DMS79 treated with DMSO at 0.1 percent for 48 hours (cell line): ENCODE measurements at regions not wholly inside any gene's neighbourhood (a gene's known extent, or its start where the extent isn't known, plus 50 kb on each side); places are given as distances from the start of the nearest gene placed in this dataset.
"Not testable (repeated sequence)": the region's sequence is repeated elsewhere in the genome, so short reads cannot be mapped to it uniquely, and the experiment has no call there.

Experiments
- DNase-seq: peaks from one replicate; lab custom pipeline; 2025; lab: John Stamatoyannopoulos, UW

DNA sequence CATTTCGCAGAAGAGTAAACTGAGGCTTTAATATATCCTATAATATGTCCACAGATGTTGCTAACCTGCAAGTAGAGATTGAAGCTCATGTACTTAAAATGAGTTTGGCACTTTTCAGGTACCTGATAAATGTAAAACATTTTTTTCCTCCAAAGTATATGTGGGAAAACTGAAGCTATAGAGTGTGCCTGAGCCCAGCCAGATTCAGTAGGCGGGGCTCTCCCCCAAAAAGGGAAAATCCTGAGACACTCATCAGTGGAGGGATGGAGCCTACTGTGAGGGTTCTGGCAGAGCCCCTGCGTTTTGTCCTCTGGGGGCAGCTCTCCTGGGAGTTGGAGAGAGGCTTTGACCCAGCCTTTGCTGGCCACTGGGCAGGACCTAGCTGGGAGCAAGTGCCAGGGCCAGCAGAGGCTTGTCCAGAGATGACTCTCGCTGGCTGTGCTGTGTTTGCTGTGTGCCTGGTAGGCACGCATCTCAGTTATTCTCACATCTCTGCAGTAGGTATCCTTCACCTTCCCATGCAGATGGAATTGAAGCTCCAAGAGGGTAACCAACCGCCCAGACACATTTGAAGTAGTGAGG is 81.1 kb upstream of the SPRY4 start:
- no peak for DNase-seq

DNA sequence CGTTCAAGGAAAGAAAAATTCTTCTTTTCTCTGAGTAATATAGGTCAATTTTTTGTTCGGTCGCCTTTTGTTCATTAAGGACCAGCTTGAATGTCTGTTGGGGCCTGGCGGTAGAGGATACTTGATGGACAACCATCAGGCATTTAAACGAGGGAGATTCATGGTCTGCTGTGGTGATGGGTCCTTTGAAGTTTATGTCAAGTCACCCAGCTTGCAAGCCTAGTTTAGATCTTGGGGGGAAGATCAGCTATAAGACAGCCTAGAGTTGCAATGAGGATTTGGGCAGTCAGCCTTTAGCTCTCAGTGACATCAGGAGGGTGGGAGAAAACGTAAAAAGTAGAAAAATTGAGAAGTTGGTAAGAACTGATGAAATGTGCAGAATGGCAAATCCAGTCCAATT is 80.2 kb upstream of the SPRY4 start:
- DNase-seq = no peak

DNA sequence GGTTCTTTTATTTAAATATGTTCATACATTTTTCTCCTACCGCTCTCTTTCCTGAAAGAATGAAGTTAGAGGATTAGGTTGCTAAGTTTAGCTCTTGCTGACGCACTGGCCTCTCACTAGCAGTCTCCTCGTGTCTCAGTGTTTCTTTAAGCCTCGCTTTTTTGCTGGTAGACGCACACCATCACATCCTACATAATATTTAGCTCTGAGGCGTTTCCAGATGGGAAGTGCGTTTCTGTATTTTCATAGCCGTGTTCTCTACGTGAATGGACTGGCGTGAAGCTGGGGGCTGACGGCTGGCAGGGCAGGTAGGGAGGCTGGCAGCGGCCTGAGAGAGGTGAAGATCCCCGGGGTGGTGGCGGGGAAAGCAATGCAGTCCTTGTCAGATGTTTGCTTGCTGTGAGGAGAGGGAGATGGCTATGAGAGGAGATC is 79.2 kb upstream of the SPRY4 start:
- DNase-seq = no peak

DNA sequence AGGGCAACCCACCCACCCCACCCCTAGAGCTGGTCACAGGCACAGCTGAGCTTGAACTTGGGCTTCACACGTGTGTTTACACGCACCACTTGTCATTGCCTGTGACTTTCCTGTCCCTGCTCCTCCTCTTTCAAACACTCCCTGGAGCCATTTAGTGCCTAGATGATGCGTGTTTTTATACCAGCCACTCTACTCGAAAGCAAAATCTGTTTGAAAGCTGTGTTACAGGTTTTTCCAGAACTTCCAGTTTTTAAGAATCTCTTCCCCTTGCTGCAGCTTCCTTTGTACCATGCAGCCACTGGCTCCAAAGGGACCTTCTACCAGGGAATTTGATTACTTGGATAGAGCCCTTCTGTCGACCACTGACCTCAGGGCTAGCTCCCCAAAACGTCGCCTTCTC is 78.8 kb upstream of the SPRY4 start:
- DNase-seq = peak; percentile 17

DNA sequence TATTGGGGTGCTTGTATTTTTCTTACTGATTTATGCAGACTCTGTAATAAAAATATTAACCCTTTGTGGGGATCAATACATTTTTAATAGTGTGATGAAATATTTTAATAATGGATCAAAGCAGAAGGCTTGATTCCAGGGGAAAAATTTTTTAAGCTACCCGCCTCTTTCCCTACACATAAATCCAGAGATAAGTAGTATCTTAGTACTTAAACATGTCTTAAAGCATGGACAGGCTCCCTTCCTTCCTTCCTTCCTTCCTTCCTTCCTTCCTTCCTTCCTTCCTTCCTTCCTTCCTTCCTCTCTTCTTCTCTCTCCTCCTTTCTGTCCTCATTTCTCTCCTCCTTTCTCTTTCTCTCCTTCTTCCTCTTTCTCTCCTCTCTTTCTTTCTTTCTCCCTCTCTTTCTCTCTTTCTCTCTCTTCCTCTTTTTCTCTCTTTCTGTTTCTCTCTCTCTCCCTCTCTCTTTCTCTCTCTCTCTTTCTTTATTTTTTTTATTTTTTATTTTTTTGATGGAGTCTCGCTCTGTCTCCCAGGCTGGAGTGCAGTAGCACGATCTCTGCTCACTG is 78.0 kb upstream of the SPRY4 start:
- no peak for DNase-seq

DNA sequence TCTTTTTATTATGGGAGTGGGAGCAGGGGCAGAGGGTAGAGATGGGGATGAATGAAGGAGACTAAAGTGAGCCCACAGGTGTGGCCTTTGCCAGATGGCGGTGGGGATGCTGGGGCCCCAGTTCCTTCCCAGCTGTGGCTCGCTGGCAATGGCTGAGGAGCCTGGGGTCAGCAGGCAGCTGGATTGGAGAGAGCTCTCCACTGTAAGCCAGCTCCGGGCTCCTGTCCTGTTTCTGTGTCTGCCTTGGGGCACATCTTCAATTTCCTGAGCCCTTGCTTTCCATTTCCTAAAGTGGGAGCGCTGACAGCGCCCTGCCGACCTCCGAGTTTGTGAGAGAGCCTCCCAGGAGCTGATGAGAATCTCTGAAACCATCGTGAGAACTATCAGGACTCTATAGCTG is 75.6 kb upstream of the SPRY4 start:
- no peak for DNase-seq

DNA sequence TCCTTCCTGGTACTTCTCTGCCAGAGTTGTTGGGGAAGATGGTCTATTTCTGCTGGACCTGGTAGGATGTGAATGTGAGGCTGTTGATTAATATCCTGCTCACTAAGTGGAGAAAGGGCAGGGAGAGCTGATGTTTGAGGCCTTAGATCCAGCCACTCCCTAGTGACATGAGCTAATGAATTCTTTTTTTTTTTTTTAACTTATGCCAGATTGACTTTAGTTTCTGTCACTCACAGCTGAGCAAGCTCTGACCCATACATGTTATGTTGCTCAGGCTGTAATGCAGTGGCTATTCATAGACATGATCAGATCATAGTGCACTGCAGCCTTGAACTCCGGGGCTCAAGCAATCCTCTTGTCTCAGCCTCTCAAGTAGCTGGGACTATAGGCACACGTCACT is 75.1 kb upstream of the SPRY4 start:
- no peak for DNase-seq

DNA sequence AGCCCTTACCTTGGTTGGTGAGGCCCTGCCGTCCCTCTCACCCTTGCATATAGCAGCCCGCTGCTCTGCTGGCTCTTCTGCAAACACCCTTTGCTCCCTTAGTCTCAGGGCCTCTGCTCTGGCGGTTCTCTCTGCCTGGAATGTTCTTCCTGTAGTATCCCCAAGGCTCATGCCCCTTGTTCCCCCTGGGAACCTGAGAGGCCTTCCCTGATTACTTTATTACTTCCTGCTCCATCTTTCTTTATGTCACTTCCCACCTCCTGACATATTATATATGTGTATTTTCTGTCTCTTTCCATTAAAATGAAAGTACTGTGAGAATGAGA is 73.9 kb upstream of the SPRY4 start:
- no peak for DNase-seq

DNA sequence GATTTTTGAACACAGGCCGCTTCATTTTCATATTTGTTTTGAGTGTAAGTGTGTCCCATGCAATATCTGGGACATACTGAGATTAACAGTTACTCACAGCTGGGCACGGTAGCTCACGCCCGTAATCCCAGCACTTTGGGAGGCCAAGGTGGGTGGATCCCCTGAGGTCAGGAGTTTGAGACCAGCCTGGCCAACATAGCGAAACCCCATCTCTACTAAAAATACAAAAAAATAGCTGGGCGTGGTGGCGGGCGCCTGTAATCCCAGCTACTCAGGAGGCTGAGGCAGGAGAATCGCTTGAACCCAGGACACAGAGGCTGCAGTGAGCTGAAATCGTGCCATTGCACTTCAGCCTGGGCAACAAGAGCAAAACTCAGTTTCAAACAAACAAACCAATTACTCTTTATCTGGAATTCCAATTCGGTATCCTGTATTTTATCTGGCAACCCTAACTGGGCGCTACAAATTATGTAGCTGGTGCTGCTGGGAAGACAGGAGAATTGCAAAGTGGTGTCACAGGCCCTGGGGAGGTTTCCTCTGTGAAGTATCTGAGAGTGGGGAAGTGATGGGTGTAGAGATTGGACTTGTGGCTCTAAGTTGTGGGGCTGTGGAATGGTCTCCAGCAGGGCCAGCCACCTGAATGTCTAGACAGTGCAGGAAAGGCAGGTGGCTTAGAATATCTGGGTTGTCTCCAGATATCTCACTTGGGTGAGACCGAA is 73.3 kb upstream of the SPRY4 start:
- DNase-seq = not testable (repeated sequence)

DNA sequence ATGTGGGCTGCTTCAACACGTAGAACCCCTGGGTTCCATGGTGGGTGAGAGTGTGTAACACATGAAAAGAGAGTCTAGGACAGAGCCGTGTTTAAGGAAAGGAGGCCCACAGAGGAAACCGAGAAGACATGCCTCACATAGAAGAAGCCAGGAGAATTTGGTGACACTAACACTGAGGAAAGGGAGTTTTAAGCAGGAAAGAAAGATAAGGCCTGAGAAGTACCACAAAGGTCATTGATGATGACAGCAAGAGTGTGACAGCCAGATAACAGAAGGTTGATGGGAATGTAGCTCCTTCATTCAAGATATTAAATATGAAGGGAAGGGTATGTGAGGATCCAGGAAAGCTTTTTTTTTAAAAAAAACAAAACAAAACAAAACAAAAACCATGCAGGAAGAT is 72.4 kb upstream of the SPRY4 start:
- DNase-seq = no peak

DNA sequence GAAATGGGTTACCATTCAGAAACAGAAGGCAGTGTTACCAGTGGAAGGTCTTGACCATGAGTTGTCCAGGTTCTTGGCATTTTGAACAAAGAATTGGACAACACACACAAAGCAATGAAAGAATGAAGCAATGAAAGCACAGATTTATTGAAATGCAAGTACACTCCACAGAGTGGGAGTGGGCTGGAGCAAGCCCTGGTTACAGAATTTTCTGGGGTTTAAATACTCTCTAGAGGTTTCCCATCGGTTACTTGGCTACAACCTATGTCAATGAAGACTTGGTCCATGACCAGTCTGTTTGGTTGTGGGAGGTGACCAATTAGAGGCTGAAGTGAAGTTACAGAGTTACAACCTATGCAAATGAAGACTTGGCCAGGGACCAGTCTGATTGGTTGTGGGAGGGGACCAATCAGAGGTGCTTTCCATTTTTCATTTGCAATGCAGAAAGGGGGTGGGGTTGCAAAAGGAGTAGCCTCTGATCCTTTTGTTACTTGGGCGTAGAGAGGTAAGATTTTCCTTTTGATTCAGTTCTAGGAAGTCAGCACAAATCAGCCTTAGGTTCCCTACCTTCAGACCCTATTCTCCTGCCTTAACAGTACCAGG is 71.7 kb upstream of the SPRY4 start:
- DNase-seq = no peak

DNA sequence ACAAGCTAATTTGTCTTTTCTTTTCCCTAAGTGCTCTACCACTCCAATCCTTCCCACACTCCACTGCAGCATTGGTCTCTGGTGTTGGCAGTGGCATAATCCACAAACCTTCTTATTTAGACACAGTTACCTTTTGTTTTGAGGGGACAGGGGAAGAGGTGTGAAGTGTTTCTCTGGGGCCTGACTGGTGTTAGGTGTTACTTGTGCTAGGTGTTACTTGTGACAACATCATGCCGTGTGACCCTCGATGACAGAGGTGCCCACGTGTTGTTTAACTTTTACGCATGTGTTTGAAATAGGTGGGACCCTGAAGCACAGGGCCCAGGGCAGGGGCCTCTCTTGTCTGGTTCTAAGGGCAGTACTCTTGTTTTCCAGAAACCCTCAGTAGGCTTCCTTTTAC is 70.5 kb upstream of the SPRY4 start:
- no peak for DNase-seq

DNA sequence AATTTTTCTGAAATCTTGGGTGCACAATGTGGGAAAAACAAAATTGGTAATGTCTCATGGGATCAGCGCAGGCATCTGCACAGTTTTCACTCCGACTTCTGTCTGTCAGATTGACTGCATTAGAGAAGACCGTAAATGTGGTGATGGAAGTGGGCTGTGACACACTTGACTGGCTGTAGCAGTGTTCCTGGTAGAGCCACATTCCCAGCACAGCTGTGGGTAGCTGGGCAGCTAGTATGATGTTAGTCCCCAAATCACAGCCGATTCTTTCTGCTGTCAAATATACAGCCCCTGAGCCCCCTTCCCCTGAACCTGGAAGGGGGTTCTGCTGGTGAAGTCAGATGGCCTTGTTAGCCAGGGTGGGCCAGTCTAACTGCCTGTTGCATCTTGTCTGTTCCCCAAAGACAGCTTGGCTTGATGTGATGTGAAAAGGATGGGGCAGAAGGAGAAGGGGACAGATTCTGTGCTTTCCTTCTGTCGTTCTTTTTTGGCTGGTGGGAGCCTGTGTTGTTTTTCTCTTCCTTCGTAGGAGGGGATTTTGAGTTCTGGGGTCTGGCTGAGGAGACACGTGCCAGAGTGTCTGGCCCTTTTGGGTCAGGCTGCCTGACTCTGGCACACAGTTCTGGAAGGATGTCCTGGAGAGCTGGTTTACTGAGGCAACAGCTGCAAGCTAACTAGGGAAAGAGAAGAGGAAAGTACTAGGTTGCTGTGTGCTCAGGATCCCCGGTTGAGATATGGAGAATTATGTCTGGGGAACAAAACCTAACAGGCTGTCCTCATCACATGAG is 66.4 kb upstream of the SPRY4 start:
- DNase-seq = no peak

DNA sequence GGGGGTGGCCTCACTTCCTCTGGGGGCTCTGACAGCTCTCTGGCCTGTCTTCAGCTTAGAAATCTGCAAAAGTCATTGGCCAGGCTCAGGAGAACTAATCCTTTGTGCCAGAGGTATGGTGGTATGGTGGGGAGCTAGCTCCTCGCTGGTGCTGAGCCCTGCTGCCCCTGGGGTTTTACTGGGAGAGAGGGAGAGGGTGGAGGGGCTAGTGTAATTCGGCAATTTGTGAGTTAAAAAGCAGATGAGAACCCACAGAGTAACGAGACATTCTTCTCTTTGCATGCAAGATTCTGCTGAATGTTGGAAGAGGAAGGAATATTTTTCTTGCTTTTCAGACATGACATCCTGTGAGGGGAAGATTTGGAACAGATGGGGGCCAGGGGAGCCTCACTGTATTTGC is 65.5 kb upstream of the SPRY4 start:
- no peak for DNase-seq

DNA sequence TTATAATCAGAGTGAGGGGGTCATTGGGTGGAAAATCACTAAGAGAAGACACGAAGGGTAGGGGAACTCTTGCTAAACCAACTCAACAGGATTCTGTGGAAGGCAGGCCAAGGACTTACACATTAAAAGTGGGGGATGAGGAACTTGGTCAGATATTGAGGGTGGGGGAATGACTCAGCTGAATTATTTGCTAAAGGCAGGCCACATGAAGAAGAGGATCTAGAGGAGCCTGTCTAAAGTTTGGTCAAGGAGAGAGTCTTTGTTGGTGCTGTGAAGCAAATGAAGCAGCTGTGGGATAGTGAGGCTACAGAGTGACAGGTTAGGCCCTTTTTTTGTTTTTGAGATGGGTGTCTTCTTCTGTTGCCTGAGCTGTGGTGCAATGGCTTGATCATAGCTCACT is 63.9 kb upstream of the SPRY4 start:
- DNase-seq = no peak

DNA sequence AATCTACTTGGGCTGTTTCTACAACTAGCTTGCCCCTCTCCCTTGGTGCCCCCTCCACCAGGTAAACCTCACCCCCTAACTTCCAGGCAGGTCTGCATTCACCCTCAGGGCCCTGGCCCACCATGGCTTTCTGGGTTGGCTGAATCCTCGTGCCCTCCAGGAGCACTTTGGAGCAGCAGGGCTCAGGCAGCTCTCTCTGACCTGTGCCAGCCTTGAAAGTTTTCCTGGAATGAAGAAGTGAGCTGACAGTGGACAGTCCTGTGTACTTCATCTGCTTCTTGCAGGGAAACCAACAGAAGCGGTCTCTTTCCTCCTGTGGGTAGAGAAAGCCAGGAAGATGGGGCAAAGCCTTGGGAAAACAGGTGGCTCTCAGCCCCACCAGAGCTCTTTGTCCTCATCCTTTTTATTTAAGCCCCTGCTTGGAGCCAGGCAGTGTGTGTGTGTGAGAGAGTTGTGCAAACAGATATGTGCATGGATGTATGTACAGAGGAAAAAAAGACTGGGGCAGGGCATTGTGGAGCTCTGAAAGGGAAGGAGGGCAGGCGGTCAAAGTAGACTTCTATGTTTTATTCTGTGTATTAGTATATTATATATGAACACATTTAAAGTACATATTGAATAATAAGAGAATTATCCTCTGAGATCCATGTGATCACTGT is 62.3 kb upstream of the SPRY4 start:
- no peak for DNase-seq

DNA sequence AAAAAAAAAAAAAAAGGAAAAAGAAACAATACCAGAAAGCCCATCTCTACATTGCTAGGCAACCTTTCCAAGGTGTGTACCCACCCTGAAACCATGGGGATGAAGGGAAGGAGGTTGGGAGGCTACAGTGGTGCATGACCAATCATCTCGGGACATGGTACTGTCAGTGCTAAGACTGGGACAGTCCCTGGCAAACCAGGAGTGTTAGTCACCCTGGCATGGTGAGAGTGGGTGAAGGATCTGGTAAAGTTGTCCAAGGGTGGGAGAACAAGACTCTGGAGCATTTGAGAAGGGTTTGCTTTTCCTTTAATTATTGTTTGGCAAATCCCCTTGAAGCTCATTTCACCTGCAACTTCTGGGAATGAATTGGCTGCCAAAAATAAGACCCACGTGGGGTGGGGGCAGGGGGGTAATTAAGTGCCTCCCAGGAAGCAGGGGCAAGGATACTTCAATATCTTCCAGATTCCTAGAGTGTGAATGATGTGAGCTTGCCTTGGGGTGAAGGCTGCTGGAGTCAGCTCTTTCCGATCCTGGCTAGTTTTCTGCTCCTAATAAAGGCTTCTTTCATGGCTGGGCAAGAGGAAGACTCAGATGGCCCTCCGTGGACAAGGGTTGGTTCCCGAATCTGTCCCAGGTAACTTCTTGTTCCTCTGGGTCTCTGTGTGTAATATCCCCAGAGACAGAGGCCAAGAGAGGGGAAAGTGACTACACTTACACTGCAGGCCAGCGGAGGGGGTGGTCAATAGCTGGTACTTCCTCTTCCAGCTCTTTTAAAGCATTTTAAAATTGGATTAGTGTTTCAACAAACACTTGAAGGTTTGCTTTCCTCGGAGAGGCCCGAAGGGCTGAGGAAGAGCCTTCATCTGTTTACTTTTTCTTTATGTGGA is 61.6 kb upstream of the SPRY4 start:
- DNase-seq = peak; percentile 4

DNA sequence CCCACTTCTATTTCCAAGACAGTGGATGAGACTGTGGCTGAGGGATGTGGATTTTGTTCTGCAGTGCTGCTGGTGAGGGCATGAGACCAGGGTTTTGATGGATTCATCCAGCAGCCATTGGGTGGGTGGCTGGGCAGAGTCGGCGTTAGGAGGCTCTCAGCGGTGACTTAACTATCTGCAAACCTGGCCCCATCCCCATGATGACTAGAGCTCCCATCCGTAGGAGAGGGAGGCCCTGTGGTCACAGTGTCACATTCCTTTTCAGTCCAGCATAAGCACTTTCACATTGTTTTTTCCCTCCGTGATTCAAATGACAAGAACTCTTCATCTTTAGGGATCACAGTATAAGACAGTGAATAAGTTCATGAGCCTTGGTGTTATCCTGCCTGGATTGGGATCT is 60.4 kb upstream of the SPRY4 start:
- DNase-seq = no peak

DNA sequence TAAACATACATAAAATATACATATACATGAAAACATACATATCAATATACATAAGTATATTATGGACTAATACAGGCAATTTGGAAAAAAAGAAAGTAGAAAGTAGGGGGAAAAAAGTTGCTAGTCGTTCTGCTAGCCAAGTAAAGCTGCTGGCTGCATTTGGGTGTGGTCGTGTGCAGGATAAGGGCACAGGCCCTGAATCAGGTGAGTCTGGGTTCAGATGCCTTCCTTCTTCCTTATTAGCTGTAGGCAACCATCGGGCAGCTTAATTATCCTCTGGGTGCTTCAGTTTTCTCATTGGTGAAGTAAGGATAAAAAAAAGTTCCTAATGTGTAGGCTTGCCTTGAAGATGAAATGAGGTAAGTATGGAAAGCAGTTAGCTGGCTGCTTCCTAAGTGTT is 59.2 kb upstream of the SPRY4 start:
- no peak for DNase-seq

DNA sequence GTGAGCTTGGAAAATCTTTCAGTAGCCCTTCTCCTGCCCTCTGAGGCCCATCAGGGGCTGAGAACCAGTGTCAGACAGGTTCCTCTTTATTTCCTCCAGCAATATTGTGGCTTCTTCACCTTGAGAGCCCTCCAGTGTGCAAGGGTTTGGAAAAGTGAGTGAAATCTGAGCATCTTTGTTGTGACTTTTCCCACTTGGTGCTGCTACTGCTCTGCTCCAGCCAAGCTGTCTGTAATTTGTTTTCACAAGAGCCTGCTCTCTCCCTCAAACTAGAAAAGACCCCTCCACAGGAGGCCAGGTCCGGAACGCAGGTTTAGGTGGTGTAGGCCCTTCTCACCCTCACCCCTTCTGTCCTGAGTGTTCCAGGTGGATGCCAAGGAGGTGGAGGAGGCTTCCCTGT is 57.4 kb upstream of the SPRY4 start:
- DNase-seq = peak; percentile 9
